ENCODE measurements at regions not wholly inside any gene's neighbourhood (a gene's known extent, or its start where the extent isn't known, plus 50 kb on each side); places are given as distances from the start of the nearest gene placed in this dataset.

DNA sequence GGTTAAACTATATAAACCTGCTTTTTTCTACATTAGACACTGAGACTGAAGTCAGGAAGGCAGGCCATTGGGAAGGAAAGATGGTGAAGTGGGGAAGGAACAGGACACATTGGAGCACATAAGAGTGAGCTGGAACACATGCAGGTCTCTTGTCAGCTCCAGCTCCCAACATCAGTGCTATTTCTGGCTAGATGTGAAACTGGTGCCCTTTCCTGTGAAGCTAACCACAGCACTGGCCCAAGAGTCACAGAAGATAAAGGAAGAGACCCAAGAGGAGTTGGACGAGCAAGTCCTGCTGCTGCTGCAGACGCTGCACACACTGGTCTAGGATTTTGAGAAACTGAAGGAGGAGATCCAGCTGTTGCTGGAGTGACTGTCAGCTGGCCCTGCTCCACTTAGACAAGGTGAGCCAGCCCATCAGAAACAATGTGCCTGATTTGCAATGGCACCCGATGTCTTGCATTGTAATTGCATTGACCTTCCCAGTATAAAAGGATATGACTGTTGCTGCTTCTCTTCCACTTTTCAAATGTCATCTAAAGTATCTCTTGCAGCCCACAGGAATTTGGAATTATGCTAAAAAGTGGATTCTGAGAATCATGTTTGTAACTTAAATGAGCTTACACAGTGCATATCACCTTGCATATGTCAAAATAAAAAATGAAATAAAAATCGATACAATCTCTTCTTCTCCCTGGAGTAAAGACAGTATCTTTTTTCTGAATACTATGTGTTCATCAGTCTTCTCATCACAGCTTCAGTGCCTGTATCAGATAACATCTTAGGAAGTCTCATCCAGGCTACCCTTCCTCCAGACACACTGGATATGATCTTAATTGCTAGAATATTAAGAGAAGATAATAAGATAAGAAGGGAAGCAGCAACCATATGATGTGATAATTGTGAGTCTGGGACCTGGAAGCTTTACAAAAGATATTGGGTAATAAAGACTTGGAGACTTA, 230.7 kb upstream of the SPRY2 start:
- H3K36me3 ChIP-seq (replicated peaks; ENCODE audit: control insufficient read depth, insufficient read depth, low read length), result no peaks in the 10 kb centered on the region
- H3K27me3 ChIP-seq (ENCODE audit: control insufficient read depth, insufficient read depth, low read length), result no peaks in the 10 kb centered on the region
- no peak overlapping the region for H3K4me3 ChIP-seq (ENCODE audit: insufficient read depth, low read depth, low read length)
- no peak for DNase-seq

DNA sequence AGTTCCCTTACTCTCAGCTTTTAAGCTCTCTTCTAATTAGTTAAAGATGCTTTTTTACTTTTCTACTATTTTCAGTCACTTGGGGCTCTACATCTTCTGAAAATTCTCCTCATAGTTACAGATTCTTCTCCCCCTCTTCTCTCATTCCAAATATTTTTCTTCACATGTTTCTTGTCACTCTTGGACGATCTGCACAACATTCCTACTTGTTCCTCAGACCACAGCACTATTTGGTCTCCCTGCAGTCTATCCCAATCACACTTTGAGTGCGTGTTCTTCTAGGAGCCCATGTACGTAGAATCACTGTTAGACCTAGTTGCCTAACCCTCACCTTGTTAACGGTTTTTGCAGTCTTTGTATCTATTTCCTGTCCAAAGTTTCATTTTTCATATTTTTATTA, 222.5 kb upstream of the SPRY2 start:
- Histone ChIP-seq H3K27me3 (ENCODE audit: control insufficient read depth, insufficient read depth, low read length) (no peaks in the 10 kb centered on the region), H3K36me3 (replicated peaks; ENCODE audit: control insufficient read depth, insufficient read depth, low read length) (no peaks in the 10 kb centered on the region)
- no peak for DNase-seq

DNA sequence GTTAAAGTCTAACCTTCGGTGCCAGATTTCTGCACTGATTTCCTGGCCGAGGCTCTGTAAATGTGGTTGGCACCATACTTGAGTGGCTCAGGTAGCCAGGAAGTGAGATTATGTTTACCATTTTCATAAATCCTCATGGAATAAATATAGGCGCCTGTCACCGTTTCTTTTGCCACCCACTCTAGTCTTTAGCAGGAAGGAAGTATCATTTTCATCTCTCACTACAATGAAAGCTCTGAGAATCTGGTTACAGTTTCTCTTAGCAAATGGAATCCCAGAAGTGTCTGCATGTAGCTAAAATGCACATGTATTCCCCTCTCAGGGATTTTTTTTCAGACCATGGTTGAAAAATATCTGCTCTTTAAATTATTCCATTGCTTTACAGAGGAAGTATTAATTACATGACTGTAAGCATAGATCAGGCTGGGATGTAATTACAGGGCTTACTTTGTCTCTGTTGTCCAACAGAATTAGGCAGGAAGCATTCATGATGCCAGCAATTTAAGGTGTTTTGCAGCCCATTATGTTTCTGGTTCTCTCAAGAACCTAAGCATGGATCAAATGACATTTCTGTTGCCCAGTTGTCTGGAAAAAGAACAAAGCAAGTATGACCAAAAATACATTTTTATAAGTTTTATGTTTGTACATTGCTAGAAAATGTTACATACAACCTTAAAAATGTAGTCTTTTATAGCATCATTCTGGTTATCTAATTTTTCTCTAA, 221.7 kb upstream of the SPRY2 start:
- no peaks in the 10 kb centered on the region for H3K36me3 ChIP-seq (replicated peaks; ENCODE audit: control insufficient read depth, insufficient read depth, low read length)
- no peak overlapping the region for H3K4me3 ChIP-seq (ENCODE audit: insufficient read depth, low read depth, low read length)
- DNase-seq, result no peak
- no peaks in the 10 kb centered on the region for H3K27me3 ChIP-seq (ENCODE audit: control insufficient read depth, insufficient read depth, low read length)

More for the DNA sequence above, 222.5 kb upstream of the SPRY2 start:
- no peak overlapping the region for H3K4me3 ChIP-seq (ENCODE audit: insufficient read depth, low read depth, low read length)

DNA sequence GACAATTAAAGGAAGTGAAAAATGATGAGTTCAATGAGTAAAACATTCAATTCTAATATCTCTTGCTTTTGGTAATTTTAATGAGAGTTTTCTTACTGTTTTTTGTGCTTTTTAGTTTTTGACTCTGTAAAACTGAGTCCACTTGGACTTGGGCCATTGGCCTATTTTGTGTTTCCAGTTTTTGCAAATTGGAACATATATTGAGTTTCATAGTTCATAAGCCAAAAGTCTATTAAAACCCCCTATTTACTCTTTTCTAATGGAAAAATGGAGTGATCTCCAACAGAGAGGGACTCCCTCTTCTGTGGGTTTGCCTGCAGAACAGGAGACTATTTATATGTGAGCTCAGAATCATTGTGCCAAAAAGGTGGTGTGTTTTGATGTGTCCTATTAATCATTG, 219.7 kb upstream of the SPRY2 start:
- Histone ChIP-seq H3K36me3 (replicated peaks; ENCODE audit: control insufficient read depth, insufficient read depth, low read length) (no peaks in the 10 kb centered on the region), H3K4me3 (ENCODE audit: insufficient read depth, low read depth, low read length) (no peak overlapping the region), H3K27me3 (ENCODE audit: control insufficient read depth, insufficient read depth, low read length) (no peaks in the 10 kb centered on the region)
- DNase-seq, result no peak

DNA sequence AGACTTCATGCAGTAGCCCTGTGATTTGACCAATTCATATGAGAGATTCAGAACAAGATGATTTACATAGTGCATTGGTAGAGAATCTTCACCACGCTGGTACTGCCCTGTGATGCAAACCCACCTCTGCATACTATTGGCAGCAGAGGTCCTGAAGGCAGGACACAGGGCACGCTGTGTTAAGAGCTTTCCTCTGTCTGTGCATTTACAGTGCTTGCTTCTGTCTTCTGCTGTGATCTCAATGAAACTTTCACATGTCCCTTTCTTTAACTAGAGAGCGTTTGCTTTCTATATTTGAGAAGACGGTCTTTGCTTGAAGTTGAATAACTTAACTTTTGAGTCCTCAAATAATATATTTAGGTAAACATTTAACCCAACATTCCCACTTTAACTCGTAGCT, 219.0 kb upstream of the SPRY2 start:
- no peak for DNase-seq
- no peak overlapping the region for H3K4me3 ChIP-seq (ENCODE audit: insufficient read depth, low read depth, low read length)
- H3K27me3 ChIP-seq (ENCODE audit: control insufficient read depth, insufficient read depth, low read length), result no peaks in the 10 kb centered on the region

DNA sequence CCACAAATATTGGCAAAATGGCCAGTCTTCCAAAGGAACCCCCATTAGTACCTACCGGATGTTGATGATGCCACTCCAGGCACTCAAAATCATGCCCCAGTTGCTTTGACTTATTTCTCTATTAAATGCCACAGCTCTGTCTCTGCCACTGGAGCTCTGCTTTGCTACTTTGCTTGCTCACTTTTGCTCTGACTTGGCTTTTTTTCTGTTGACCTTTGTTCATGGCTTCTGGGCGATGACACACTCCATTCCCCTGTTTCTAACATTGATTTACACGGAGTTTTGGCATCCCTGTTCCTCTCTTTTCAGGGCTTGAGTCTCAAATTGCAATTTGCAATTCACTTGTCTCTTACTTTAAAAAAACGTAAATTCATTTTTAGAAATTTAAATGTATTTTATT, 217.1 kb upstream of the SPRY2 start:
- no peaks in the 10 kb centered on the region for H3K27me3 ChIP-seq (ENCODE audit: control insufficient read depth, insufficient read depth, low read length)
- H3K4me3 ChIP-seq (ENCODE audit: insufficient read depth, low read depth, low read length), result no peak overlapping the region
- no peak for DNase-seq
- no peaks in the 10 kb centered on the region for H3K36me3 ChIP-seq (replicated peaks; ENCODE audit: control insufficient read depth, insufficient read depth, low read length)

More for the DNA sequence above, 219.0 kb upstream of the SPRY2 start:
- no peaks in the 10 kb centered on the region for H3K36me3 ChIP-seq (replicated peaks; ENCODE audit: control insufficient read depth, insufficient read depth, low read length)

DNA sequence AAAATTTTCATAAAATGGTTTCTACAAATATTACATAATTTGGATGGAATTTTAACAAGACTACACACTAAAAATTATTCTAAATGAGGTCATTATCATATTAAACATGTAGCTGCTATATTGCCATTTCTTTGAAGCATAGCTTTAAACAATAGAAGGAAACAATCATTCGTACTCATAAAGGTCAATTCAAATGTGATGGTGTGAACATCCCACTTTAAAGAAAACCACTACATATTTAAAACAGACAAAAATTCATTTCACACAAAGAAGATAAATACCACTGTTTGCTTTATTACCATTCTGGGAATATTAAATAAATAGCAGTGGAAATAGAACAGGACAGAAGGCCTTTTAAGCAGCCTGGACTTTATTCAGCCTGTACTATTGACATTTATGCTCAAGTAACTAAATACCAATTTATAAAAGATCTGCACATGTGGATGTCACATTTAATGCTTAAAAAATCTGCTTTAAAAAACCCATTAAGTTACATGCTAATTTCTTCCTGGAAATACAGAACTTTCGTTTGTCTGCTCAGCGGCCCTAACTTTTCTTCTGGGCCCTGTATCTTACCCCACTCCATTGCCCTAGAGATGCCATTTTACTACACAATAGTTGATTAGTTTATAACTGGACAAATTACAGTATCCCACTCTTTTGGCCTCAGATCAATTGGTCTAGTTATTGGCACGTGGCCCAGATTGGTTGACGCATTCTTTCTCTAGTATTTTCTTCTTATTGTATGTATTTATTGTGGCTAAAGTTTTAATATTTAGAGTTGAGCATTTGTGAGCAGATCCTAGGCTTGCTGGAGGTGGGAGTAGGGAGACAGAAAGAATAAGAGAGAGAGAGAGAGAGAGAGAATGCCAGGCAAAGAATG, 215.1 kb upstream of the SPRY2 start:
- H3K4me3 ChIP-seq (ENCODE audit: insufficient read depth, low read depth, low read length), result no peak overlapping the region
- no peaks in the 10 kb centered on the region for H3K27me3 ChIP-seq (ENCODE audit: control insufficient read depth, insufficient read depth, low read length)
- no peak for DNase-seq
- H3K36me3 ChIP-seq (replicated peaks; ENCODE audit: control insufficient read depth, insufficient read depth, low read length), result no peaks in the 10 kb centered on the region

DNA sequence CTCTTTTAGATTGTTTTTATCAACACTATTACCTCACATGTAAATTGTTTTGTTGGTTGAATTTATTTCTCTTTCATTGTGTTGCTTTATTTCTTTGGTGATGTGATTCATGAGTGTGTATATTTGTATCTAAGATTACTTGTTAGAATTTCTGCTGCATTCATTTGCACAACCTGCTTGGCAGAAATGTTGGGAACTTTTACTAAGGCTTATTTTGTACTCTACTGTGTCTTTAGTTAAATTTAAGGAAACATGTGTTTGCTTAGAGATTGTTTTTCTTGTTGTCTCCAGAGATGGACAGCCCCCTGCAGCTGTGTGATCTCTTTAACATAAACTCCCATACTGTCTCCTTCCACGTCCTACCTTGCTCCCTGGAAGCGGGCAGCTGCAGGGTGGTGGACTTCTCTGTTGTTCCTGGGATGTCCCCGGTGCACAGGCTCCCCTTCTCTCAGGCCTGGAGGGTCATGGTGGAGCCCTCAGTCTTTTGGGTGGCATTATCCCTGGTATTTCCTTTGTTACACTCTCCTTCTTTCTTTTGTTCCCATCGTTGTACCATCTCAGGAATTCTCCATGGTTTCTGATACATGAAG, 212.0 kb upstream of the SPRY2 start:
- H3K4me3 ChIP-seq (ENCODE audit: insufficient read depth, low read depth, low read length), result no peak overlapping the region
- H3K36me3 ChIP-seq (replicated peaks; ENCODE audit: control insufficient read depth, insufficient read depth, low read length), result no peaks in the 10 kb centered on the region
- no peak for DNase-seq
- H3K27me3 ChIP-seq (ENCODE audit: control insufficient read depth, insufficient read depth, low read length), result no peaks in the 10 kb centered on the region

DNA sequence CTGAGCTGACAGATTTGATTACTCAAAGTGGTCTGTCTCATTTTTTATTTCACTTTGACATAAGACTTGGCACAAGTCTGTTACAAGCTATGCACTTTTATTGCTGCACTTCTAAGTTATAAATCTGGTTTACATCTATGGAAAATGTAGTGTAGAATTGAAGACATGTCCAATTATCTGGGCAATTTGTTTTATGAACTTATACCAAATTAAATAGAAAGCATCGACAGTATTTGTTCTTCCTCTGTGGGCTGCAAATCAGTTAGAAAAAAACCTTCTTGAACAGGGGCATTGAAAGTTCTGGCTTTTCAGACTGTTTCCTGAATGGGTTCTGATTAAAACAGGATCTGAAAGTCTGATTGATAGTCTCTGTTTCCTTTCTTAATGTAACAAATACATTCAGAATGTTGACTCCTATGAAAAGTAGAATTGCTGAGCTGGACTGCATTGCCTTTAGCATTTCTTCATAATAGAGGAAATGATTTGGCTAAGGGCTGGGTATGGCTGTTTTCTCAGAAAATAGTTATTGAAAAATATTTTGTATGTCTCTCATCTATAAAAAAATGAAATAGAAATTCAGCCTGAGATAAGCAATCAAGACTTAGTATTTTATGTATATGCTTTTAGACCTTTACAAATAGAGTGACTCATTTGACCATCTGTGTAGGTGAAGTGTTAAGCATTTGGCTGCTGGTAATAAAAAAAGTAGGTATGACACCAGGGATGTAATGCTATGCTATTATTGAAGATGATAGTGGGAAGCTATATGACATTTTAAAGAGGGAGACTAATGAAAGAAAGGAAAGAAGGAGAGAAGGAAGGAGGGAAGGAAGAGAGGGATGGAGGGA, 210.9 kb upstream of the SPRY2 start:
- Histone ChIP-seq H3K4me3 (ENCODE audit: insufficient read depth, low read depth, low read length) (no peak overlapping the region), H3K27me3 (ENCODE audit: control insufficient read depth, insufficient read depth, low read length) (no peaks in the 10 kb centered on the region), H3K36me3 (replicated peaks; ENCODE audit: control insufficient read depth, insufficient read depth, low read length) (no peaks in the 10 kb centered on the region)
- DNase-seq, result no peak

DNA sequence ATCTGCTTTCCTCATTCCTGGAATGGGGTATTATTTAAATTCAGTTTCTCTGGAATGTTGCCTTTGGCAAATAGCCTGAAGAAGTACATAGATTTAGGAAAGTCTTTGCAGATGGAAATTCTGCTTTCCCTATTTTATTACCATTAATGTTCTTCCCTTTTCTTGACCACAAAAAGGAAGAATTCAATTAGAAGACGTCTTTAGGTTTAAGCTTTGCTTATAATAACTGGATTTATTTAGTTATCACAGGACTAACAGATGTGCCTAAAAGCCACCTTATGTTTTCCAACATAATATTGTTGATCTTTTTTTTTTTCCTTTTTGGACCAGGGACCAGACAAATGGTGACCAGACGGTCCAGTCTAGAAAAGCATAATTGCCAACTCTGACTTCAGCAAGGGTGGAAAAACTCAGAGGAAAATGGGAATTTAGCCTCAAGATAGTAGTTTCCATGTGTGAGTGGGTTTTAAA, 210.1 kb upstream of the SPRY2 start:
- Histone ChIP-seq H3K4me3 (ENCODE audit: insufficient read depth, low read depth, low read length) (no peak overlapping the region), H3K36me3 (replicated peaks; ENCODE audit: control insufficient read depth, insufficient read depth, low read length) (no peaks in the 10 kb centered on the region), H3K27me3 (ENCODE audit: control insufficient read depth, insufficient read depth, low read length) (no peaks in the 10 kb centered on the region)
- DNase-seq, result no peak

DNA sequence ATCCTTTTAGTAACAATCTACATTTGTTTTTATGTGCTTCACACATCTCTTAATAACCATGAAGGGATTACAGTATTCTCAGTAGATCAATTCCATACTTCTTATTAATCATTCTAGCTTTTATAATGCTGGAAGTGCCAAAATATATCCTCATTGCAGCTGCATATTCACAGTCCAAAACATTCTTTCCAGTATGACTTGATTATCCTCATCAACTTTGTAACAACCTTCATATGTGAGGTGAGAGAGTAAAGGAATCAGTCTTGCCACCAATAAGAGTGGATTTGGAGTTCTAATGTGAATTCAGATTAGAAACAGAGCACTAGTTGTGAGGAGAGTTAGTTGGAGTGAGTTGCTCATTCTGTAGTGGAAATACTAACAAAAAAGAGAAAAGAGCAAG, 208.0 kb upstream of the SPRY2 start:
- H3K27me3 ChIP-seq (ENCODE audit: control insufficient read depth, insufficient read depth, low read length), result no peaks in the 10 kb centered on the region
- no peaks in the 10 kb centered on the region for H3K36me3 ChIP-seq (replicated peaks; ENCODE audit: control insufficient read depth, insufficient read depth, low read length)
- H3K4me3 ChIP-seq (ENCODE audit: insufficient read depth, low read depth, low read length), result no peak overlapping the region
- DNase-seq, result no peak

DNA sequence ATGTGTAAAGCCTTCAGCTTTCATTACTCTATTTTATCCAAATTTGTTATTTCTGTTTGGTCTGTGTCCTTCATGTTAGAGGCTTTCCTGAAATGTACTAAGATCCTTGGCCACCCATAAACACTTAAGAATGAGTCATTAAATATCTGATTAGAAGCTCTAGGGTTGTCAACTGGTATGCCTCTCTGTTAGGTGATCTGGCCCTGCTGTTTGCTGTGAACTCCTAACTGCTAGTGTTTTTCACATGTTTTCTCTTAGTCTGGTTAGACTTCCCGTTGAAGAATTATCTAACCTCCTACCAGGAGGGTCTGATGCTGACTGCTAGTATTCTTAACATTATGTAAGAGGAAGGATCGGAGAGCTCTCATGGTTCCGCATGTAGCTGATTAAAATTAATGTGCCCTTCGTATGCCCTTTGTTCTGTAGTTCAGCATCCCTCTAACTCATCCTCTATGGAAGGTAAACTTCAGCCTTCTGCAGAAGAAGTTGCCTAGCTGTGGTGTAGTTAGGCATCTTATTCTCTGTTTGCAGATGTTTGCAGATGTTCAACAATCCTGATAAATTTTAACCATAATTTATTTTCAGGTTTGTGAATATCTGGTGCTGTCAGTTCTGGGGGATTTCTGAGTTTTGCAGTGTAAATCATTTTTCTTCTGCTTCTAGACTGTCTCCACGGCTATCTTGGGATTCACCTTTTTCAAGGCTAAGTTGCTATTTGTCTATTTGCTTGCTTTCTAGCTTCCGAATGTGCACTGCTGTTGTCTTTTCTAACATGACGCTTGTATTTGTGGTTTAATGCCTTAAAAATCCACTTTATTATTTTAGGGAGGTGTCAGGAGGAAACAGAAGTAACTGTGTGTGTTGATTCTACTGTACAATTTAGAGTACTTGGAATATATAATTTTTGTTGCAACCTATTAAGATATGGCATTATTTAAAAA, 207.2 kb upstream of the SPRY2 start:
- no peak overlapping the region for H3K4me3 ChIP-seq (ENCODE audit: insufficient read depth, low read depth, low read length)
- H3K36me3 ChIP-seq (replicated peaks; ENCODE audit: control insufficient read depth, insufficient read depth, low read length), result no peaks in the 10 kb centered on the region
- DNase-seq, result no peak
- H3K27me3 ChIP-seq (ENCODE audit: control insufficient read depth, insufficient read depth, low read length), result no peaks in the 10 kb centered on the region

Measured in H7 (cell line).